ENCODE measurements at regions not wholly inside any gene's neighbourhood (a gene's known extent, or its start where the extent isn't known, plus 50 kb on each side); places are given as distances from the start of the nearest gene placed in this dataset.

GRCh38 chr9:84123648-84124406 lies 143.2 kb downstream of the RMI1 start:
- Histone ChIP-seq H3K27ac (no peak overlapping the region), H3K4me3 (no peak overlapping the region), H3K36me3 (no peaks in the 10 kb centered on the region), H3K9me3 (no peaks in the 10 kb centered on the region), H3K27me3 (no peaks in the 10 kb centered on the region), H3K4me1 (no peaks in the 10 kb centered on the region)
- TF ChIP-seq CTCF (IDR thresholded peaks at IDR 0.05) (no peak), POLR2A (IDR thresholded peaks at IDR 0.05) (no peak)
- intact Hi-C loops (cut with DNase I; ENCODE audit: low total_unique reads), result no loop called here
- no peak for DNase-seq

- Histone ChIP-seq H3K9me3 (no peaks in the 10 kb centered on the region), H3K4me1 (no peaks in the 10 kb centered on the region), H3K27me3 (no peaks in the 10 kb centered on the region), H3K36me3 (no peaks in the 10 kb centered on the region), H3K27ac (no peak overlapping the region), H3K4me3 (no peak overlapping the region)
- intact Hi-C loops (cut with DNase I; ENCODE audit: low total_unique reads), result no loop called here
- no peak for DNase-seq
- TF ChIP-seq CTCF (IDR thresholded peaks at IDR 0.05), result no peak
- no peak for TF ChIP-seq POLR2A (IDR thresholded peaks at IDR 0.05)
These were observed 144.4 kb downstream of the RMI1 start for GRCh38 chr9:84125046-84125445.

- no peak for DNase-seq
- Histone ChIP-seq H3K27ac (no peak overlapping the region), H3K36me3 (no peaks in the 10 kb centered on the region), H3K9me3 (no peaks in the 10 kb centered on the region), H3K4me1 (no peaks in the 10 kb centered on the region), H3K27me3 (no peaks in the 10 kb centered on the region), H3K4me3 (no peak overlapping the region)
- TF ChIP-seq CTCF (IDR thresholded peaks at IDR 0.05) (no peak), POLR2A (IDR thresholded peaks at IDR 0.05) (no peak)
- intact Hi-C loops (cut with DNase I; ENCODE audit: low total_unique reads), result no loop called here
These were observed 148.9 kb downstream of the RMI1 start for GRCh38 chr9:84129529-84129928.

- DNase-seq, result no peak
- H3K4me3 ChIP-seq, result no peak overlapping the region
- peaks cover 2 to 10% of the 10 kb centered on the region in 2 donors for H3K27me3 ChIP-seq
- H3K4me1 ChIP-seq, result peaks cover 0 to 6% of the 10 kb centered on the region in 2 donors
- intact Hi-C loops (cut with DNase I; ENCODE audit: low total_unique reads), result no loop called here
- no peaks in the 10 kb centered on the region for H3K36me3 ChIP-seq
- H3K27ac ChIP-seq, result no peak overlapping the region
- no peaks in the 10 kb centered on the region for H3K9me3 ChIP-seq
- TF ChIP-seq CTCF (IDR thresholded peaks at IDR 0.05), result no peak
- TF ChIP-seq POLR2A (IDR thresholded peaks at IDR 0.05), result no peak
These were observed 155.7 kb downstream of the RMI1 start for GRCh38 chr9:84136119-84136868.

GRCh38 chr9:84137968-84138367 lies 157.4 kb downstream of the RMI1 start:
- TF ChIP-seq CTCF (IDR thresholded peaks at IDR 0.05), result no peak
- TF ChIP-seq POLR2A (IDR thresholded peaks at IDR 0.05), result no peak
- Histone ChIP-seq H3K27ac (no peak overlapping the region), H3K4me1 (peaks cover 0 to 6% of the 10 kb centered on the region in 2 donors), H3K9me3 (no peaks in the 10 kb centered on the region), H3K36me3 (no peaks in the 10 kb centered on the region), H3K4me3 (no peak overlapping the region), H3K27me3 (peaks cover 2 to 27% of the 10 kb centered on the region in 2 donors)
- intact Hi-C loops (cut with DNase I; ENCODE audit: low total_unique reads), result no loop called here
- no peak for DNase-seq

Data from uterus (tissue), 3 donors.